Heart right ventricle (tissue), 16 donors: ENCODE measurements at regions not wholly inside any gene's neighbourhood (a gene's known extent, or its start where the extent isn't known, plus 50 kb on each side); places are given as distances from the start of the nearest gene placed in this dataset.

Experiments used
- ATAC-seq, 8 donors: fragments of 200-7000 bp; cut with Tn5 transposase; one replicate each; pipeline ENCODE4 v1.9.1; 2020; ENCODE audit warnings: mild to moderate bottlenecking in 8 of 8, moderate library complexity in 8 of 8, moderate number of reproducible peaks in 1 of 8
- DNase-seq, 2 donors: peaks; one replicate each; pipeline ENCODE4 v3.0.0-alpha.2; 2020
- H3K27ac ChIP-seq, 10 donors: fragments of 200-600 bp; sonication (generic) in 2 of 10; one replicate each; pipeline versions ENCODE4 v1.5.0 to v1.8.0; 2020 to 2022; ENCODE audit warnings: mild to moderate bottlenecking in 3 of 10
- H3K27me3 ChIP-seq, 7 donors: fragments of 200-600 bp; one replicate each; pipeline ENCODE4 v1.8.0; 2021 to 2022; ENCODE audit warnings: mild to moderate bottlenecking in 2 of 7
- H3K36me3 ChIP-seq, 9 donors: fragments of 200-600 bp; sonication (generic) in 1 of 9; one replicate each; pipeline versions ENCODE4 v1.5.0 to v1.8.0; 2020 to 2022; ENCODE audit warnings: mild to moderate bottlenecking in 2 of 9
- H3K4me1 ChIP-seq, 9 donors: fragments of 200-600 bp; sonication (generic) in 1 of 9; one replicate each; pipeline versions ENCODE4 v1.5.0 to v1.8.0; 2020 to 2022; ENCODE audit warnings: mild to moderate bottlenecking in 4 of 9
- H3K4me3 ChIP-seq, 10 donors: fragments of 200-600 bp; sonication (generic) in 2 of 10; one replicate each; pipeline versions ENCODE4 v1.5.0 to v1.8.0; 2020 to 2022; ENCODE audit warnings: mild to moderate bottlenecking in 7 of 10, moderate library complexity in 2 of 10
- H3K9me3 ChIP-seq, 11 donors: fragments of 200-600 bp in 10 of 11; sonication (generic) in 2 of 11; one replicate each; pipeline versions ENCODE4 v1.5.0 to v1.8.0; 2013 to 2022; ENCODE audit warnings: mild to moderate bottlenecking in 2 of 11, control low read depth in 1 of 11, moderate library complexity in 1 of 11
- CTCF ChIP-seq, 9 donors: fragments of 200-600 bp; sonication (generic) in 2 of 9; IDR thresholded peaks; one replicate each; pipeline versions ENCODE4 v1.5.0 to v1.8.0; 2021 to 2022; ENCODE audit warnings: antibody characterized with exemption in 9 of 9, mild to moderate bottlenecking in 5 of 9, moderate library complexity in 1 of 9
- WGBS, 2 donors: extraction: QIAGEN DNeasy Blood & Tissue Kit; methylation state at CpG; one replicate each; pipeline ENCODE4 v1.1.7; 2013; ENCODE audit warnings: inconsistent platforms in 1 of 2; 5-methylcytosine and 5-hydroxymethylcytosine counted together
- intact Hi-C, 10 donors: fragments of 100-400 bp; cut with DNase I; formaldehyde crosslinking; loops; one replicate each; pipeline versions ENCODE4 v1.11.1 to v1.14.2; 2022
- donor health status: Arrhythmogenic right ventricular cardiomyopathy.
- donor health status: ischemic (EF 13 %, LVEDD 7.1; RV severe dilation, severe dysfunction).
- donor health status: healthy with polysubstance abuse.
- donor health status: DM: no; HTN: yes; CAD: no.
- donor health status: DM: no; HTN: no; CAD: no.
- donor health status: ischemic (EF 25% LVEDD 6.9; RV normal size, moderate dysfunction).
- donor health status: ischemic (EF 25% LVEDD 5.7; RV mildly dilated, moderate dysfunction).
- donor health status: healthy.
- donor health status: DM: yes; HTN: yes; CAD: no.
- donor health status: Ischemic cardiomyopathy.
- donor health status: ischemic (EF 35%, LVEDD 5.7; RV mildly dilated, moderate dysfunction).
- donor health status: nonischemic (EF 11% LVEDD 7.7; RV severe dilation, severe dysfunction).
- donor health status: DM: yes; HTN: yes; CAD: no.
- donor health status: PGD.
- donor health status: ischemic (EF 29% LVEDD 5.4; RV normal size, mild dysfunction).
- donor health status: nonischemic (EF 23%, LVEDD 6.1; RV moderate dilation, normal function).

DNA sequence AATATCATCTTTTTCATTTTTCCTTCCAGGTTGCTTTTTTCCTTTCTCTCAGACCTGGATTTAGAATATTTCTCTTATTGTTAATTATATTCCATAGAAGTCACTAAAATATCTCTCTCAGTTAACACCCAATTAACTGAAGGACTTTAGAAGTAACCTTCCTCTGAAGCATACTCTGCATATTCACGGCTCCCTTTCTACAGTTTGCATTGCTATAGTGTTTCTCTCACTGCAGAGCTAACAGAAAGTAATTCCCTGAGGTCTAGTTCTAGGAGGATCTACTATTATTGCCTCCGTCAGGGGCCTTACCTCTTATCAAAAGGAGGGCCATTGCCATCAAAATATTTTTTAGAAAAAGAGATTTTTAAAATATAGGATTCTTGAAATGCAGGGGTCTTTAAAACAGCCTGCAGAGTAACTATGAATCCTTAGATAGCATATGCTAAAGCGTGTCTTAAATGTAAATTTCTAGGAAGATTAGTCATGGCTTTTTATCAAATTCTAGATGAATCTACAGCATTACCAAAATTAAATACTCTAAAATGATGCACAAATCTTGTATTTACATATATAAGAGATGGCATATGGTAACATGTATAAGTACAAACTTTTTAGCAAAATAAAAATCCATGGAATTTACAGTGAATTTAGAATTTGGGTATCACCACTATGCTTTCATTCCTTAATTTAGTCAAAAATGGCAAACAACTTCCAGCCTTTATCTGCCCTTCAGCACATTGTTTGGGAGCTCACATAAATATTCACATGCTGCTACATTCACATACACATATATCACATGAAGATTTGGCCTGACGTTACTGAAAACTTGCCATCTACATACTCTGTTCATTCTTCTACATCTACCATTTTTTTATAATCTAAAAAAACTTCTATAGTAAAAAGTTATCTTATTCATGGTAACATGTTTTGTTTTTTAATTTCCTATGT, 696.8 kb downstream of the OTOL1 start:
- Histone ChIP-seq H3K9me3 (peaks cover 0 to 5% (median 0%) of the 10 kb centered on the region in 11 donors), H3K4me1 (peaks cover 0 to 8% (median 0%) of the 10 kb centered on the region in 9 donors), H3K27me3 (no peaks in the 10 kb centered on the region), H3K36me3 (no peaks in the 10 kb centered on the region), H3K27ac (no peak overlapping the region), H3K4me3 (no peak overlapping the region)
- no peak for TF ChIP-seq CTCF (IDR thresholded peaks at IDR 0.05)
- intact Hi-C loops = loop anchor here in 1 of 10 donors (5.0 kb wide), 1 partner anchor 56 kb away; no protein-coding TSS in a partner anchor
- ATAC-seq = no peak
- no peak for DNase-seq
- WGBS, 2 donors = 55 to 68% methylated on average over 4 of the region's 4 CpGs

DNA sequence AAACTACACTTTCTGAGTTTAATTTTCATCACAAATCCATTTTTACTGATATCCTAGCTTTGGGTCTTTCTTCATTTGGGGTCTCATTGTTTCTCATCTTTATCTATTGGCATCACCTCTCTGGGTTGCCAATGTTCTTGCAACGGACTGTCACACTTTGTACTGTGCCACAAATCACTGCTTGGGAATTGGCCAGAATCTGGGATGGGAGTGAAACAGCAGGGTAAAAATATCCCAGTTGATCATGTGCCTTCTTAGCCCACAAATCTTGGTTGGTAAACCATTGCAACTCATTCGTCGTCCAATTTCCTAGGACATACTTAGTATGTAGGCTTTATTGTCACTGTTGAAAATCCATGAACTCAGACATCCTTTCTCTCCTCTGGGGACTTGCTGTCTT, 698.5 kb downstream of the OTOL1 start:
- TF ChIP-seq CTCF (IDR thresholded peaks at IDR 0.05) = no peak
- intact Hi-C loops = no loop called here
- H3K4me3 ChIP-seq = no peak overlapping the region
- H3K36me3 ChIP-seq = no peaks in the 10 kb centered on the region
- DNase-seq (peak in 1 of 2 donors; percentile 27), ATAC-seq (peak in 6 of 8 donors; percentile 53 to 94 (median 64))
- H3K9me3 ChIP-seq = peaks cover 0 to 4% (median 0%) of the 10 kb centered on the region in 11 donors
- peaks cover 0 to 8% (median 0%) of the 10 kb centered on the region in 9 donors for H3K4me1 ChIP-seq
- H3K27ac ChIP-seq = peak overlapping the region in 2 of 10 donors; percentile 1 to 27
- H3K27me3 ChIP-seq = no peaks in the 10 kb centered on the region
- 30 to 48% methylated on average over 3 of the region's 3 CpGs for whole genome bisulfite sequencing, 2 donors

- Histone ChIP-seq H3K36me3 (no peaks in the 10 kb centered on the region), H3K9me3 (no peaks in the 10 kb centered on the region), H3K27me3 (no peaks in the 10 kb centered on the region), H3K4me1 (peaks cover 0 to 13% (median 0%) of the 10 kb centered on the region in 9 donors), H3K4me3 (no peak overlapping the region), H3K27ac (no peak overlapping the region)
- intact Hi-C loops = no loop called here
- TF ChIP-seq CTCF (IDR thresholded peaks at IDR 0.05) = no peak
- DNase-seq (no peak), ATAC-seq (no peak)
- WGBS, 2 donors = 59 to 76% methylated on average over 2 of the region's 2 CpGs
These were observed 700.4 kb downstream of the OTOL1 start for GRCh38 chr3:162196964-162197363.

GRCh38 chr3:162200836-162201235, 704.2 kb downstream of the OTOL1 start:
- peak in 2 of 8 donors; percentile 23 to 49 for ATAC-seq
- WGBS, 2 donors = 22 to 28% methylated on average over 7 of the region's 7 CpGs

More at GRCh38 chr3:162200836-162201235, 704.2 kb downstream of the OTOL1 start:
- Histone ChIP-seq H3K4me1 (peaks cover 0 to 10% (median 0%) of the 10 kb centered on the region in 9 donors), H3K27ac (no peak overlapping the region), H3K9me3 (no peaks in the 10 kb centered on the region), H3K27me3 (no peaks in the 10 kb centered on the region), H3K36me3 (no peaks in the 10 kb centered on the region), H3K4me3 (no peak overlapping the region)
- intact Hi-C loops = no loop called here
- no peak for TF ChIP-seq CTCF (IDR thresholded peaks at IDR 0.05)
- no peak for DNase-seq
